Upper lobe of left lung (tissue), 6 donors: ENCODE measurements at regions not wholly inside any gene's neighbourhood (a gene's known extent, or its start where the extent isn't known, plus 50 kb on each side); places are given as distances from the start of the nearest gene placed in this dataset.
A peak's percentile ranks its signal among the peaks of the same experiment; 100 is the strongest.

Experiments used
- ATAC-seq, 2 donors: fragments of 200-7000 bp; cut with Tn5 transposase; one replicate each; pipeline ENCODE4 v1.9.1; 2022; ENCODE audit warnings: mild to moderate bottlenecking in 2 of 2, moderate library complexity in 2 of 2; ENCODE audit not compliant: low FRiP score in 2 of 2
- DNase-seq, 2 donors: peaks; one replicate each; pipeline ENCODE4 v3.0.0-alpha.2; 2019 to 2020
- H3K27ac ChIP-seq, 4 donors: fragments of 200-600 bp; sonication (generic); one replicate each; pipeline ENCODE4 v1.5.1; 2016 to 2019
- H3K27me3 ChIP-seq, 4 donors: fragments of 200-600 bp; sonication (generic); one replicate each; pipeline ENCODE4 v1.5.1; 2017 to 2019
- H3K36me3 ChIP-seq, 4 donors: fragments of 200-600 bp; sonication (generic); one replicate each; pipeline ENCODE4 v1.5.1; 2016 to 2019
- H3K4me1 ChIP-seq, 4 donors: fragments of 200-600 bp; sonication (generic); one replicate each; pipeline ENCODE4 v1.5.1; 2018 to 2019
- H3K4me3 ChIP-seq, 4 donors: fragments of 200-600 bp; sonication (generic); one replicate each; pipeline ENCODE4 v1.5.1; 2017 to 2019; ENCODE audit warnings: mild to moderate bottlenecking in 2 of 4, moderate library complexity in 1 of 4
- H3K9me3 ChIP-seq, 4 donors: fragments of 200-600 bp; sonication (generic); one replicate each; pipeline ENCODE4 v1.5.1; 2018 to 2019
- CTCF ChIP-seq, 6 experiments: fragments of 450-650 bp in 4 of 6; fragments of 200-600 bp in 2 of 6; sonication (generic) in 2 of 6; IDR thresholded peaks; one replicate each; pipeline ENCODE4 v1.5.1; 2016 to 2019; ENCODE audit warnings: antibody characterized with exemption in 6 of 6
- EP300 ChIP-seq, 4 donors: sonication (generic); formaldehyde crosslinking; IDR thresholded peaks; one replicate each; pipeline ENCODE4 v1.5.1; 2017; ENCODE audit warnings: antibody characterized with exemption in 4 of 4, control low read depth in 2 of 4
- POLR2A ChIP-seq, 4 donors: fragments of 450-650 bp; IDR thresholded peaks; one replicate each; pipeline ENCODE4 v1.5.1; 2016 to 2017; ENCODE audit warnings: antibody characterized with exemption in 4 of 4, mild to moderate bottlenecking in 2 of 4
- POLR2AphosphoS5 ChIP-seq, 2 donors: sonication (generic); formaldehyde crosslinking; IDR thresholded peaks; one replicate each; pipeline ENCODE4 v1.5.1; 2017; ENCODE audit warnings: antibody characterized with exemption in 2 of 2
- WGBS, 2 donors: methylation state at CpG; one replicate each; pipeline ENCODE4 v1.1.5; 2017 to 2018; 5-methylcytosine and 5-hydroxymethylcytosine counted together
- donor health status: DM: no; HTN: no; CAD: no; lungs with moderate emphysema.
- donor health status: DM: no; HTN: yes; CAD: no; lungs with severe emphysema.

- no peak for ATAC-seq
- DNase-seq = no peak
- Histone ChIP-seq H3K36me3 (no peaks in the 10 kb centered on the region), H3K4me1 (no peaks in the 10 kb centered on the region), H3K27ac (no peak overlapping the region), H3K27me3 (no peaks in the 10 kb centered on the region), H3K4me3 (no peak overlapping the region), H3K9me3 (no peaks in the 10 kb centered on the region)
- no peak for TF ChIP-seq POLR2A (IDR thresholded peaks at IDR 0.05)
- no peak for TF ChIP-seq EP300 (IDR thresholded peaks at IDR 0.05)
- TF ChIP-seq POLR2AphosphoS5 (IDR thresholded peaks at IDR 0.05) = no peak
- TF ChIP-seq CTCF (IDR thresholded peaks at IDR 0.05) = no peak
- WGBS, 2 donors = 51 to 55% methylated on average over 3 of the region's 3 CpGs
These were observed 292.1 kb downstream of the ETAA1 start for GRCh38 chr2:67689186-67689585.

- TF ChIP-seq CTCF (IDR thresholded peaks at IDR 0.05) = no peak
- no peak for TF ChIP-seq POLR2A (IDR thresholded peaks at IDR 0.05)
- TF ChIP-seq POLR2AphosphoS5 (IDR thresholded peaks at IDR 0.05) = no peak
- TF ChIP-seq EP300 (IDR thresholded peaks at IDR 0.05) = no peak
- Histone ChIP-seq H3K4me1 (no peaks in the 10 kb centered on the region), H3K27me3 (no peaks in the 10 kb centered on the region), H3K36me3 (no peaks in the 10 kb centered on the region), H3K4me3 (no peak overlapping the region), H3K9me3 (no peaks in the 10 kb centered on the region), H3K27ac (no peak overlapping the region)
- DNase-seq = no peak
- no peak for ATAC-seq
- WGBS, 2 donors = 55 to 60% methylated on average over 1 of the region's 1 CpG
These were observed 292.5 kb downstream of the ETAA1 start for GRCh38 chr2:67689651-67690050.

- no peaks in the 10 kb centered on the region for H3K4me1 ChIP-seq
- WGBS, 2 donors = 32 to 40% methylated on average over 10 of the region's 10 CpGs
- no peak for ATAC-seq
- H3K27ac ChIP-seq = no peak overlapping the region
- no peaks in the 10 kb centered on the region for H3K9me3 ChIP-seq
- no peaks in the 10 kb centered on the region for H3K36me3 ChIP-seq
- DNase-seq = peak; percentile 25 to 37
- H3K27me3 ChIP-seq = no peaks in the 10 kb centered on the region
- H3K4me3 ChIP-seq = no peak overlapping the region
- TF ChIP-seq EP300 (IDR thresholded peaks at IDR 0.05) (no peak), POLR2AphosphoS5 (IDR thresholded peaks at IDR 0.05) (no peak), CTCF (IDR thresholded peaks at IDR 0.05) (no peak), POLR2A (IDR thresholded peaks at IDR 0.05) (no peak)
These were observed 297.3 kb downstream of the ETAA1 start for GRCh38 chr2:67694445-67694844.

- WGBS, 2 donors = 87 to 92% methylated on average over 4 of the region's 4 CpGs
- DNase-seq (no peak), ATAC-seq (no peak)
- no peak overlapping the region for H3K27ac ChIP-seq
- no peaks in the 10 kb centered on the region for H3K9me3 ChIP-seq
- no peak overlapping the region for H3K4me3 ChIP-seq
- no peaks in the 10 kb centered on the region for H3K36me3 ChIP-seq
- no peaks in the 10 kb centered on the region for H3K27me3 ChIP-seq
- TF ChIP-seq CTCF (IDR thresholded peaks at IDR 0.05) (no peak), EP300 (IDR thresholded peaks at IDR 0.05) (no peak), POLR2AphosphoS5 (IDR thresholded peaks at IDR 0.05) (no peak), POLR2A (IDR thresholded peaks at IDR 0.05) (no peak)
- H3K4me1 ChIP-seq = no peaks in the 10 kb centered on the region
These were observed 303.9 kb downstream of the ETAA1 start for GRCh38 chr2:67701011-67701410.

GRCh38 chr2:67702284-67702683 lies 305.2 kb downstream of the ETAA1 start:
- H3K27ac ChIP-seq = no peak overlapping the region

More at GRCh38 chr2:67702284-67702683, 305.2 kb downstream of the ETAA1 start:
- no peak for ATAC-seq
- Histone ChIP-seq H3K4me1 (no peaks in the 10 kb centered on the region), H3K27me3 (no peaks in the 10 kb centered on the region), H3K4me3 (no peak overlapping the region), H3K36me3 (no peaks in the 10 kb centered on the region), H3K9me3 (no peaks in the 10 kb centered on the region)
- DNase-seq = no peak
- WGBS, 2 donors = 84 to 91% methylated on average over 4 of the region's 4 CpGs
- TF ChIP-seq POLR2AphosphoS5 (IDR thresholded peaks at IDR 0.05) (no peak), CTCF (IDR thresholded peaks at IDR 0.05) (no peak), POLR2A (IDR thresholded peaks at IDR 0.05) (no peak), EP300 (IDR thresholded peaks at IDR 0.05) (no peak)
